Duodenal mucosa (tissue), 2 donors: ENCODE measurements at regions not wholly inside any gene's neighbourhood (a gene's known extent, or its start where the extent isn't known, plus 50 kb on each side); places are given as distances from the start of the nearest gene placed in this dataset.

Source experiments
- H3K27ac ChIP-seq: one replicate; pipeline ENCODE4 v1.7.0; 2013; ENCODE audit warnings: low read depth, low read length
- H3K27me3 ChIP-seq, 2 donors: one replicate each; pipeline ENCODE4 v1.7.0; 2013; ENCODE audit warnings: low read length in 2 of 2, control low read depth in 1 of 2; ENCODE audit not compliant: insufficient read depth in 2 of 2, control insufficient read depth in 1 of 2
- H3K36me3 ChIP-seq, 2 donors: one replicate each; pipeline ENCODE4 v1.7.0; 2013; ENCODE audit warnings: low read length in 2 of 2, control low read depth in 1 of 2; ENCODE audit not compliant: insufficient read depth in 2 of 2, control insufficient read depth in 1 of 2
- H3K4me1 ChIP-seq, 2 donors: one replicate each; pipeline ENCODE4 v1.7.0; 2013; ENCODE audit warnings: low read length in 2 of 2, control low read depth in 1 of 2; ENCODE audit not compliant: insufficient read depth in 2 of 2, control insufficient read depth in 1 of 2
- H3K4me3 ChIP-seq, 2 donors: one replicate each; pipeline ENCODE4 v1.7.0; 2013; ENCODE audit warnings: low read length in 2 of 2, low read depth in 1 of 2
- H3K9ac ChIP-seq, 2 donors: one replicate each; pipeline ENCODE4 v1.7.0; 2013; ENCODE audit warnings: low read length in 2 of 2, low read depth in 1 of 2
- H3K9me3 ChIP-seq, 2 donors: one replicate each; pipeline ENCODE4 v1.7.0; 2013; ENCODE audit warnings: low read length in 2 of 2, control low read depth in 1 of 2; ENCODE audit not compliant: control insufficient read depth in 1 of 2

- Histone ChIP-seq H3K4me1 (no peaks in the 10 kb centered on the region), H3K9ac (no peak overlapping the region), H3K36me3 (no peaks in the 10 kb centered on the region), H3K9me3 (no peaks in the 10 kb centered on the region), H3K27me3 (no peaks in the 10 kb centered on the region), H3K27ac (no peak overlapping the region), H3K4me3 (no peak overlapping the region)
Observed at GRCh38 chr17:13320046-13320785, 281.5 kb downstream of the HS3ST3A1 start.

GRCh38 chr17:13316657-13317056, 285.1 kb downstream of the HS3ST3A1 start:
- Histone ChIP-seq H3K4me1 (no peaks in the 10 kb centered on the region), H3K27me3 (no peaks in the 10 kb centered on the region), H3K36me3 (no peaks in the 10 kb centered on the region), H3K27ac (no peak overlapping the region), H3K9me3 (no peaks in the 10 kb centered on the region), H3K4me3 (no peak overlapping the region), H3K9ac (no peak overlapping the region)

GRCh38 chr17:13311306-13311705, 290.4 kb downstream of the HS3ST3A1 start:
- no peak overlapping the region for H3K27ac ChIP-seq
- no peaks in the 10 kb centered on the region for H3K4me1 ChIP-seq
- no peaks in the 10 kb centered on the region for H3K27me3 ChIP-seq
- H3K9ac ChIP-seq, result no peak overlapping the region
- no peak overlapping the region for H3K4me3 ChIP-seq
- H3K36me3 ChIP-seq, result no peaks in the 10 kb centered on the region
- H3K9me3 ChIP-seq, result no peaks in the 10 kb centered on the region

- H3K27ac ChIP-seq, result no peak overlapping the region
- H3K9me3 ChIP-seq, result no peaks in the 10 kb centered on the region
- H3K36me3 ChIP-seq, result no peaks in the 10 kb centered on the region
- no peak overlapping the region for H3K4me3 ChIP-seq
- no peaks in the 10 kb centered on the region for H3K4me1 ChIP-seq
- no peak overlapping the region for H3K9ac ChIP-seq
- H3K27me3 ChIP-seq, result no peaks in the 10 kb centered on the region
Observed at GRCh38 chr17:13310858-13311257, 290.9 kb downstream of the HS3ST3A1 start.

- H3K4me1 ChIP-seq, result no peaks in the 10 kb centered on the region
- H3K9me3 ChIP-seq, result no peaks in the 10 kb centered on the region
- H3K4me3 ChIP-seq, result no peak overlapping the region
- H3K36me3 ChIP-seq, result no peaks in the 10 kb centered on the region
- H3K27me3 ChIP-seq, result no peaks in the 10 kb centered on the region
- H3K9ac ChIP-seq, result no peak overlapping the region
- H3K27ac ChIP-seq, result no peak overlapping the region
Observed at GRCh38 chr17:13306310-13306962, 288.6 kb upstream of the ELAC2 start.

GRCh38 chr17:13302983-13303382, 285.2 kb upstream of the ELAC2 start:
- Histone ChIP-seq H3K4me1 (no peaks in the 10 kb centered on the region), H3K36me3 (no peaks in the 10 kb centered on the region), H3K9me3 (no peaks in the 10 kb centered on the region)

GRCh38 chr17:13302419-13302818, 284.6 kb upstream of the ELAC2 start:
- no peaks in the 10 kb centered on the region for H3K9me3 ChIP-seq
- no peaks in the 10 kb centered on the region for H3K4me1 ChIP-seq
- H3K27me3 ChIP-seq, result no peaks in the 10 kb centered on the region
- H3K4me3 ChIP-seq, result no peak overlapping the region
- no peak overlapping the region for H3K27ac ChIP-seq
- H3K9ac ChIP-seq, result no peak overlapping the region
- H3K36me3 ChIP-seq, result no peaks in the 10 kb centered on the region

More at GRCh38 chr17:13302983-13303382, 285.2 kb upstream of the ELAC2 start:
- Histone ChIP-seq H3K4me3 (no peak overlapping the region), H3K9ac (no peak overlapping the region), H3K27ac (no peak overlapping the region), H3K27me3 (no peaks in the 10 kb centered on the region)

GRCh38 chr17:13297183-13297582, 279.4 kb upstream of the ELAC2 start:
- Histone ChIP-seq H3K4me1 (no peaks in the 10 kb centered on the region), H3K9ac (no peak overlapping the region), H3K27ac (no peak overlapping the region), H3K4me3 (no peak overlapping the region), H3K36me3 (no peaks in the 10 kb centered on the region), H3K27me3 (no peaks in the 10 kb centered on the region), H3K9me3 (no peaks in the 10 kb centered on the region)

- H3K4me3 ChIP-seq, result no peak overlapping the region
- H3K9ac ChIP-seq, result no peak overlapping the region
- no peaks in the 10 kb centered on the region for H3K9me3 ChIP-seq
- no peaks in the 10 kb centered on the region for H3K4me1 ChIP-seq
- no peaks in the 10 kb centered on the region for H3K27me3 ChIP-seq
- H3K36me3 ChIP-seq, result no peaks in the 10 kb centered on the region
- no peak overlapping the region for H3K27ac ChIP-seq
Observed at GRCh38 chr17:13293421-13293820, 275.6 kb upstream of the ELAC2 start.

- Histone ChIP-seq H3K27me3 (no peaks in the 10 kb centered on the region), H3K36me3 (no peaks in the 10 kb centered on the region), H3K4me1 (no peaks in the 10 kb centered on the region), H3K9me3 (no peaks in the 10 kb centered on the region), H3K4me3 (no peak overlapping the region), H3K9ac (no peak overlapping the region), H3K27ac (no peak overlapping the region)
Observed at GRCh38 chr17:13292291-13292690, 274.5 kb upstream of the ELAC2 start.
